Left forelimb (tissue), 1 donor: ENCODE measurements at regions not wholly inside any gene's neighbourhood (a gene's known extent, or its start where the extent isn't known, plus 50 kb on each side); places are given as distances from the start of the nearest gene placed in this dataset.

ENCODE experiments used
- DNase-seq: peaks from one replicate; pipeline ENCODE4 v3.0.0-alpha.2; 2018; ENCODE audit warnings: low spot score

DNA sequence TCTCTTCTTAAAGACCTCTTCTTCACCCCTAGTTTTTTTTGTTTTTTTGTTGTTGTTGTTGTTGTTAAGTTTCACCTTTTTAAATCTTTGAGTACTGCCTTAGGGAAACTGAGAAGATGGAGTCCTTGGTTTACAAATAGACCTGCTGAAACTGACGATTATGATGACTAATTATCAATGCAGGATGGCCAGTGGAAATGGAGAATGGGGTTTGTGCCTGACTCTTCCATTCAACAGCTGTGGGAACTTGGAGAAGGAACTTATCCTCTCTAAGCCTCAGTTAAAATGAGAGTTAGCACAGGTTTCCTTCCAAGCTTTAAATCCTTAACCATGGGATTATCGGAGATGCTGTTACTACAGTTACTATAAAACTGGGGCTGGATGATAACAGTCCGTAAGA is 66.7 kb upstream of the PNMA1 start:
- DNase-seq: no peak

GRCh38 chr14:73780391-73780790 is 66.2 kb upstream of the PNMA1 start:
- no peak for DNase-seq

DNA sequence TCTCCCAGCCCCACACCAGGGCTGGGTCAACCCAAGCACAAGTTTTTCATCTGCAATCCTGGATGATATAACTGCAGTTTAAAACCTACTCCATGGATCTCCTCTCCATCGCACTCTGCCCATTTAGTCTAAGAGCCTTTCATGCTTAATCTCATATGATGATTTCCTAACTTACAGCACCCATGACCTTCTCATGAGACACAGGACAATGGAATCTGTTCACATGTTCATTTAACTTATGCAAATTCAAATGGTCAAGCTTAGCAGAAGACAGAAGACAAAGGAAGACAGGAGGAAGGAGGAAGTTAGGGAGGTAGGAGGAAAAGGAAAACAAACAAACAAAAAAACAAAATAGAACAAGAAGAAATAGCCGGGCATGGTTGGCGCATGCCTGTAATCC is 64.6 kb upstream of the PNMA1 start:
- DNase-seq: no peak

DNA sequence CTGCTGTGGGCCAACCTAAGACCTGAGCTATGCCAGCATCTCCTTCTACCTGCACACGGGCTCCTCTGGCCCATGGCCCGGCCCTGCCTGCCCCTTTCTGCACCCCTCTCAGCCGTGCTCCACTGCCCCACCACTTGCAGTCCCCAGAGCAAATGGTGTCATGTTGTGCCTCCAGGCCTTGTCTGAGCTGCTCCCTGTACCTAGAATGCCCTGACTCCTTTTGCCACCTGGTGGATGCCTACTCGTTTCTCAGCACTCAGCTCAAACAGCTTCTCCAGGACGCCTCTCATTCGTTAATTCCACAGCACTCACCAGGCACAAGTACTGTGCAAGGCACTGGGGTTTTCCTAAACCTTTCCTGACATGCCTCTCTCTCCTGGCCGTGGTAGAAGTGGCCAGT is 63.2 kb upstream of the PNMA1 start:
- no peak for DNase-seq

- no peak for DNase-seq
These were observed 62.0 kb upstream of the PNMA1 start for GRCh38 chr14:73776194-73776537.

DNA sequence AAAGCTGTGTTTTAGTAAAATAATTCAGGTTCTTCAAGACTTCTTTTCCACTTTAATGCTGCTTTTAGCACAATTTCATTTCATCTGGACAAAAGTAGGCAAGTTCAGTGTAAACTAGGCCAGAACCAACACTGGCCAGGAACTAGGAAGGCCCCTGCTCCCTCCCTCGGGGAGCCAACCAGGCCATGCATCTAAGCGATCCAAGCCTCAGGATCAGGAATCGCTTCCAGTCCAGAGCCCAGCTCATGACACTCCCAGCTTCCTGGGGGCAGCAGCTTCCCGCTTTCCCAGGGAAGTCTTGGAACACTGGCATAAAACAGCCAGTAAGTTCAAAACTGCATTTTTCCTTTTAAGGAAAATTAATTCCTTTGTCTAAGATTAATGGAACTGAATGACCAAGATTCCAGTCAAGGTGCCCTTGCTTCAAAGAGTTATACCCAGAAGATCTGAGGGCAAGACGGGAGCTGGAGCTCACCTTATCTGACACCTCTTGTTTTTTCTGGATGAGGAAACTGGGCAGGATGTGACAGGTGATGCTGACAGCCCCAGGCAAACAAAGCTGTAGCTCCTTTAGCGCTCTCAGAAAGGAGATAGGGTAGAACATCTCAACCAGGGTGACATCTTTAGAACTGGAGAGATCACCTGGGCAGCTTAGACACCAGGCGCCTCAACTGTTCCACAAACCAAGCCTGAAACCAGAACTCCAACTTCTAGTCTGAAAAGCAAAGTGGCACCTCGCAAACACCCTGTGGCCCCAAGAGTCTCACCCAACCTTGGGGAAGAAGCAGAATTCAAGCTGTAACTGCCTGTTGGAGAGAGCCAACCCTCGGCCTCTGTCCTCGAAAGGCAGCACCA is 61.4 kb upstream of the PNMA1 start:
- DNase-seq: no peak

- DNase-seq: no peak
These were observed 60.5 kb upstream of the PNMA1 start for GRCh38 chr14:73774671-73775070.

- no peak for DNase-seq
These were observed 60.0 kb upstream of the PNMA1 start for GRCh38 chr14:73774241-73774570.

DNA sequence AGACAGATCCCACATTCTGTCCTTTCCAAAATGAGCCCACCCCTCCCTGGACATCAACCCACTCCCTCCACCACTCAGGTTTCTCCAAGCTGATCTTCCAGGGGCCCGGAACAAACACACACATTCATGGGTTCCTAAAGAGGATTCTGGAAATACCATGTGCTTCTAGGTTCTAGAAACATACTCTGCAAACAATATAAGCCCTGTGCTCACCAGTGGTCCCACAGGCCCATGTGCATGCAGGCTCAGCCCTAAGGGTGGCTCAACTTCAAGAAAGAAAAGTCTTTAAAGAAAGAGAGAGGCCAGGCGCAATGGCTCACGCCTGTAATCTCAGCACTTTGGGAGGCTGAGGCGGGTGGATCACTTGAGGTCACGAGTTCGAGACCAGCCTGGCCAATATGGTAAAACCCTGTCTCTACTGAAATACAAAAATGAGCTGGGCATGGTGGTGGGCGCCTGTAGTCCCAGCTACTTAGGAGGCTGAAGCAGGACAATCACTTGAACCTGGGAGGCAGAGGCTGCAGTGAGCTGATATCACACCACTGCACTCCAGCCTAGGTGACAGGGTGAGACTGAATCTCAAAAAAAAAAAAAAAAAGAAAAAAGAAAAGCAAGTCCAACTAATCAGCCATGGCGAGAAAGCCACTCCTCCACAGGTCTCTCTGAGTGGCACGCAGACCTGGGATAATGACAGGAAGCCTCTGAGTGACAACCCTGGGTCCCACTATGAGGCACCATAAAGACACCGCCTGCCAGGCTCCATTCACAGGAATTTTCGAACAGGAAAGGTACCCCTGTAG is 59.5 kb upstream of the PNMA1 start:
- no peak for DNase-seq

DNA sequence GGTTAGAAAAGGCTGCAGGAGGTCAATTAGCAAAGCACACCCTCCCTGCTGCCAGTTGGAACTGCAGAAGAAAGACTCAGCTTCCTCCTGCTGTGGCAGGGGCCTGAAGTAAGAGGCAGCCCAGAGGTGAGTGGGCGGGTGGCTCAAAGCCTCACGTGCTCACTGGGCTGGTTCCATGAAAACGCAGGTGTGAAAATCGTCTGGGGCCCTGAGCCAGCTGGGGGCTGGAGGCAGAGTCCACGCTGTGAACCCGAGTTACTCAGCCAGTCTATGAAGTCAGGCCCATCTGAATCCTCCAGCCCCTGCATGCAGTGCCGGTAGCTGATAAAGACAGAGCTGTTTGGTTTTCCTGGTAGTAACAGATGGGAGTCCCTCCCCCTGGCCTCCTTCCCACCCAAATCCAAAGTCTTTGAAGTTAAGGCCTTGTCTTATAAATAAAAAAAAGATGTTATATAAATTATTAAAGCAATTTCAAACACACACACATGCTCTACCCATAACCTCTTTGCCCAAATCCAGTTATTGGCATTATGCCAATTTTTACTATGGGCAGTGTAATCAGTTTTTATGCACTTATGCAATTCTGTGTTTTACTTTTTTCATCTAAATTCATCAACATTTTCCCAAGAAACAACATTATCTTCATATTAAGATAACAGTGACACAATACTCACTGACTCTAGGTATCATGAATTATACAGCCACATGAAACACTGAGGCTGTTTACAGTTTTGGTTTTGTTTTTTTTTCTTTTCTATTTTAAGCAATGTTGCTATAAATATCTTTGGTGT is 57.9 kb upstream of the PNMA1 start:
- no peak for DNase-seq

GRCh38 chr14:73770977-73771847 is 57.0 kb upstream of the PNMA1 start:
- DNase-seq: no peak

GRCh38 chr14:73768107-73768506 is 53.9 kb upstream of the PNMA1 start:
- no peak for DNase-seq

- peak; percentile 83 for DNase-seq
These were observed 50.5 kb upstream of the PNMA1 start for GRCh38 chr14:73764406-73765280.
